IgD-negative memory B cell (primary cell): ENCODE measurements at regions not wholly inside any gene's neighbourhood (a gene's known extent, or its start where the extent isn't known, plus 50 kb on each side); places are given as distances from the start of the nearest gene placed in this dataset.
"Not testable (repeated sequence)": the region's sequence is repeated elsewhere in the genome, so short reads cannot be mapped to it uniquely, and the experiment has no call there.

Source experiments
- H3K27ac Mint-ChIP-seq, 3 donors: one replicate each; pipeline ENCODE4 v1.8.0; 2020 to 2022; ENCODE audit warnings: mild to moderate bottlenecking in 3 of 3, mixed read lengths in 3 of 3, moderate library complexity in 1 of 3
- H3K27me3 Mint-ChIP-seq: one replicate; pipeline ENCODE4 v1.8.0; 2021; ENCODE audit warnings: mixed read lengths
- H3K36me3 Mint-ChIP-seq: one replicate; pipeline ENCODE4 v1.8.0; 2020; ENCODE audit warnings: mild to moderate bottlenecking, mixed read lengths
- H3K4me1 Mint-ChIP-seq, 3 donors: one replicate each; pipeline ENCODE4 v1.8.0; 2020 to 2022; ENCODE audit warnings: mixed read lengths in 3 of 3, mild to moderate bottlenecking in 1 of 3
- H3K4me3 Mint-ChIP-seq, 4 donors: one replicate each; pipeline ENCODE4 v1.8.0; 2020 to 2022; ENCODE audit warnings: mild to moderate bottlenecking in 4 of 4, mixed read lengths in 4 of 4, moderate library complexity in 3 of 4
- H3K9me3 Mint-ChIP-seq, 3 donors: one replicate each; pipeline ENCODE4 v1.8.0; 2020 to 2021; ENCODE audit warnings: mixed read lengths in 3 of 3, mild to moderate bottlenecking in 1 of 3

- no peaks in the 10 kb centered on the region for H3K36me3 Mint-ChIP-seq
- H3K4me1 Mint-ChIP-seq, result no peaks in the 10 kb centered on the region
- H3K27me3 Mint-ChIP-seq, result peaks cover 4% of the 10 kb centered on the region
- no peak overlapping the region for H3K4me3 Mint-ChIP-seq
- peaks cover 0 to 1% (median 0%) of the 10 kb centered on the region in 3 donors for H3K9me3 Mint-ChIP-seq
- no peak overlapping the region for H3K27ac Mint-ChIP-seq
These were observed 162.6 kb upstream of the CRIM1 start for GRCh38 chr2:36192983-36193382.

- Mint-ChIP-seq H3K9me3 (peaks cover 0 to 1% (median 0%) of the 10 kb centered on the region in 3 donors), H3K36me3 (no peaks in the 10 kb centered on the region), H3K4me3 (no peak overlapping the region), H3K4me1 (no peaks in the 10 kb centered on the region), H3K27me3 (no peaks in the 10 kb centered on the region), H3K27ac (no peak overlapping the region)
These were observed 165.5 kb upstream of the CRIM1 start for GRCh38 chr2:36190097-36190496.

- Mint-ChIP-seq H3K27me3 (no peaks in the 10 kb centered on the region), H3K4me1 (no peaks in the 10 kb centered on the region), H3K36me3 (no peaks in the 10 kb centered on the region), H3K27ac (no peak overlapping the region), H3K9me3 (peaks cover 0 to 1% (median 0%) of the 10 kb centered on the region in 3 donors), H3K4me3 (no peak overlapping the region)
These were observed 170.0 kb upstream of the CRIM1 start for GRCh38 chr2:36185624-36186023.

- Mint-ChIP-seq H3K4me3 (no peak overlapping the region), H3K36me3 (no peaks in the 10 kb centered on the region), H3K27ac (no peak overlapping the region), H3K27me3 (no peaks in the 10 kb centered on the region), H3K4me1 (no peaks in the 10 kb centered on the region), H3K9me3 (peaks cover 0 to 1% (median 0%) of the 10 kb centered on the region in 3 donors)
These were observed 170.7 kb upstream of the CRIM1 start for GRCh38 chr2:36184848-36185247.

GRCh38 chr2:36180789-36181482, 174.6 kb upstream of the CRIM1 start:
- not testable (repeated sequence) for H3K27me3 Mint-ChIP-seq, H3K36me3 Mint-ChIP-seq, H3K4me1 Mint-ChIP-seq, H3K4me3 Mint-ChIP-seq, H3K27ac Mint-ChIP-seq, H3K9me3 Mint-ChIP-seq

- H3K36me3 Mint-ChIP-seq, H3K9me3 Mint-ChIP-seq, H3K4me1 Mint-ChIP-seq, H3K4me3 Mint-ChIP-seq, H3K27me3 Mint-ChIP-seq, H3K27ac Mint-ChIP-seq: not testable (repeated sequence)
These were observed 175.3 kb upstream of the CRIM1 start for GRCh38 chr2:36180293-36180692.

- not testable (repeated sequence) for H3K9me3 Mint-ChIP-seq, H3K36me3 Mint-ChIP-seq, H3K27ac Mint-ChIP-seq, H3K27me3 Mint-ChIP-seq, H3K4me3 Mint-ChIP-seq, H3K4me1 Mint-ChIP-seq
These were observed 175.8 kb upstream of the CRIM1 start for GRCh38 chr2:36179668-36180269.

- H3K4me1 Mint-ChIP-seq, result no peaks in the 10 kb centered on the region
- H3K27ac Mint-ChIP-seq, result no peak overlapping the region
- H3K36me3 Mint-ChIP-seq, result no peaks in the 10 kb centered on the region
- peaks cover 1% of the 10 kb centered on the region for H3K27me3 Mint-ChIP-seq
- no peak overlapping the region for H3K4me3 Mint-ChIP-seq
- H3K9me3 Mint-ChIP-seq, result no peaks in the 10 kb centered on the region
These were observed 177.2 kb upstream of the CRIM1 start for GRCh38 chr2:36178384-36178783.

- H3K27ac Mint-ChIP-seq, result no peak overlapping the region
- no peak overlapping the region for H3K4me3 Mint-ChIP-seq
- H3K27me3 Mint-ChIP-seq, result peaks cover 1% of the 10 kb centered on the region
- no peaks in the 10 kb centered on the region for H3K4me1 Mint-ChIP-seq
- no peaks in the 10 kb centered on the region for H3K36me3 Mint-ChIP-seq
- H3K9me3 Mint-ChIP-seq, result no peaks in the 10 kb centered on the region
These were observed 178.3 kb upstream of the CRIM1 start for GRCh38 chr2:36177282-36177681.

GRCh38 chr2:36174920-36175319, 180.7 kb upstream of the CRIM1 start:
- no peaks in the 10 kb centered on the region for H3K9me3 Mint-ChIP-seq
- no peaks in the 10 kb centered on the region for H3K4me1 Mint-ChIP-seq
- no peak overlapping the region for H3K4me3 Mint-ChIP-seq

GRCh38 chr2:36173760-36174404, 181.7 kb upstream of the CRIM1 start:
- Mint-ChIP-seq H3K4me1 (no peaks in the 10 kb centered on the region), H3K4me3 (no peak overlapping the region), H3K27me3 (peaks cover 1% of the 10 kb centered on the region), H3K9me3 (no peaks in the 10 kb centered on the region), H3K27ac (no peak overlapping the region), H3K36me3 (no peaks in the 10 kb centered on the region)

More at GRCh38 chr2:36174920-36175319, 180.7 kb upstream of the CRIM1 start:
- Mint-ChIP-seq H3K36me3 (no peaks in the 10 kb centered on the region), H3K27ac (no peak overlapping the region), H3K27me3 (peaks cover 1% of the 10 kb centered on the region)

GRCh38 chr2:36172824-36173223, 182.8 kb upstream of the CRIM1 start:
- no peaks in the 10 kb centered on the region for H3K4me1 Mint-ChIP-seq
- peaks cover 1% of the 10 kb centered on the region for H3K27me3 Mint-ChIP-seq
- H3K36me3 Mint-ChIP-seq, result no peaks in the 10 kb centered on the region
- no peak overlapping the region for H3K4me3 Mint-ChIP-seq
- H3K9me3 Mint-ChIP-seq, result no peaks in the 10 kb centered on the region
- H3K27ac Mint-ChIP-seq, result no peak overlapping the region

- no peaks in the 10 kb centered on the region for H3K4me1 Mint-ChIP-seq
- H3K27me3 Mint-ChIP-seq, result peaks cover 1% of the 10 kb centered on the region
- no peak overlapping the region for H3K27ac Mint-ChIP-seq
- H3K36me3 Mint-ChIP-seq, result no peaks in the 10 kb centered on the region
- H3K9me3 Mint-ChIP-seq, result no peaks in the 10 kb centered on the region
- H3K4me3 Mint-ChIP-seq, result no peak overlapping the region
These were observed 184.8 kb upstream of the CRIM1 start for GRCh38 chr2:36170805-36171204.

GRCh38 chr2:36169843-36170242, 185.7 kb upstream of the CRIM1 start:
- Mint-ChIP-seq H3K27ac (no peak overlapping the region), H3K4me1 (no peaks in the 10 kb centered on the region), H3K27me3 (peaks cover under 1% of the 10 kb centered on the region), H3K9me3 (no peaks in the 10 kb centered on the region), H3K4me3 (no peak overlapping the region), H3K36me3 (no peaks in the 10 kb centered on the region)

GRCh38 chr2:36168115-36168514, 187.5 kb upstream of the CRIM1 start:
- no peaks in the 10 kb centered on the region for H3K4me1 Mint-ChIP-seq
- H3K9me3 Mint-ChIP-seq, result no peaks in the 10 kb centered on the region
- H3K36me3 Mint-ChIP-seq, result no peaks in the 10 kb centered on the region
- H3K27me3 Mint-ChIP-seq, result no peaks in the 10 kb centered on the region
- H3K27ac Mint-ChIP-seq, result no peak overlapping the region
- H3K4me3 Mint-ChIP-seq, result no peak overlapping the region

- no peaks in the 10 kb centered on the region for H3K4me1 Mint-ChIP-seq
- H3K9me3 Mint-ChIP-seq, result no peaks in the 10 kb centered on the region
- no peak overlapping the region for H3K27ac Mint-ChIP-seq
- no peak overlapping the region for H3K4me3 Mint-ChIP-seq
- no peaks in the 10 kb centered on the region for H3K36me3 Mint-ChIP-seq
- H3K27me3 Mint-ChIP-seq, result no peaks in the 10 kb centered on the region
These were observed 190.4 kb upstream of the CRIM1 start for GRCh38 chr2:36165132-36165531.
